ENCODE measurements at regions not wholly inside any gene's neighbourhood (a gene's known extent, or its start where the extent isn't known, plus 50 kb on each side); places are given as distances from the start of the nearest gene placed in this dataset.
"Not testable (repeated sequence)": the region's sequence is repeated elsewhere in the genome, so short reads cannot be mapped to it uniquely, and the experiment has no call there.

- H3K9me3 ChIP-seq (ENCODE audit: insufficient read depth, low read depth, low read length), result no peaks in the 10 kb centered on the region
- no peaks in the 10 kb centered on the region for H3F3A ChIP-seq (ENCODE audit: low read depth)
- no peaks in the 10 kb centered on the region for H4K20me1 ChIP-seq (ENCODE audit: insufficient read depth, low read length, poor library complexity, severe bottlenecking)
- no peak overlapping the region for H2AFZ ChIP-seq (ENCODE audit: low read length)
- no peaks in the 10 kb centered on the region for H3K4me1 ChIP-seq (ENCODE audit: insufficient read depth, low read length, poor library complexity, severe bottlenecking)
- no peaks in the 10 kb centered on the region for H3K9me2 ChIP-seq (replicated peaks; ENCODE audit: low read depth, low read length)
- no peaks in the 10 kb centered on the region for H3K79me2 ChIP-seq (ENCODE audit: insufficient read depth, low read length)
- no peaks in the 10 kb centered on the region for H3K36me3 ChIP-seq (ENCODE audit: insufficient read depth, low read length)
- H3K4me2 ChIP-seq (ENCODE audit: low read depth, low read length, poor library complexity, severe bottlenecking), result no peak overlapping the region
- TF ChIP-seq, protein P1, sequence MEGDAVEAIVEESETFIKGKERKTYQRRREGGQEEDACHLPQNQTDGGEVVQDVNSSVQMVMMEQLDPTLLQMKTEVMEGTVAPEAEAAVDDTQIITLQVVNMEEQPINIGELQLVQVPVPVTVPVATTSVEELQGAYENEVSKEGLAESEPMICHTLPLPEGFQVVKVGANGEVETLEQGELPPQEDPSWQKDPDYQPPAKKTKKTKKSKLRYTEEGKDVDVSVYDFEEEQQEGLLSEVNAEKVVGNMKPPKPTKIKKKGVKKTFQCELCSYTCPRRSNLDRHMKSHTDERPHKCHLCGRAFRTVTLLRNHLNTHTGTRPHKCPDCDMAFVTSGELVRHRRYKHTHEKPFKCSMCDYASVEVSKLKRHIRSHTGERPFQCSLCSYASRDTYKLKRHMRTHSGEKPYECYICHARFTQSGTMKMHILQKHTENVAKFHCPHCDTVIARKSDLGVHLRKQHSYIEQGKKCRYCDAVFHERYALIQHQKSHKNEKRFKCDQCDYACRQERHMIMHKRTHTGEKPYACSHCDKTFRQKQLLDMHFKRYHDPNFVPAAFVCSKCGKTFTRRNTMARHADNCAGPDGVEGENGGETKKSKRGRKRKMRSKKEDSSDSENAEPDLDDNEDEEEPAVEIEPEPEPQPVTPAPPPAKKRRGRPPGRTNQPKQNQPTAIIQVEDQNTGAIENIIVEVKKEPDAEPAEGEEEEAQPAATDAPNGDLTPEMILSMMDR (conservative IDR thresholded peaks at IDR 0.05; ENCODE audit: low read length), result no peak
- TF ChIP-seq EZH2phosphoT487 (IDR thresholded peaks at IDR 0.05; ENCODE audit: borderline replicate concordance), result no peak
- no peak overlapping the region for H3K4me3 ChIP-seq (ENCODE audit: low read length, poor library complexity, severe bottlenecking)
- no peak overlapping the region for H3K9ac ChIP-seq (ENCODE audit: low read depth, low read length, poor library complexity, severe bottlenecking)
- no peaks in the 10 kb centered on the region for H3K27me3 ChIP-seq (ENCODE audit: insufficient read depth, low read length, poor library complexity, severe bottlenecking)
Observed at GRCh38 chr7:91435381-91436059, 171.3 kb downstream of the FZD1 start.

GRCh38 chr7:91436655-91437054 lies 172.4 kb downstream of the FZD1 start:
- no peaks in the 10 kb centered on the region for H3K27me3 ChIP-seq (ENCODE audit: insufficient read depth, low read length, poor library complexity, severe bottlenecking)
- H3K9me3 ChIP-seq (ENCODE audit: insufficient read depth, low read depth, low read length), result no peaks in the 10 kb centered on the region
- H3K4me1 ChIP-seq (ENCODE audit: insufficient read depth, low read length, poor library complexity, severe bottlenecking), result no peaks in the 10 kb centered on the region
- H3F3A ChIP-seq (ENCODE audit: low read depth), result no peaks in the 10 kb centered on the region
- no peaks in the 10 kb centered on the region for H4K20me1 ChIP-seq (ENCODE audit: insufficient read depth, low read length, poor library complexity, severe bottlenecking)
- H3K79me2 ChIP-seq (ENCODE audit: insufficient read depth, low read length), result no peaks in the 10 kb centered on the region
- H2AFZ ChIP-seq (ENCODE audit: low read length), result no peak overlapping the region
- H3K9me2 ChIP-seq (replicated peaks; ENCODE audit: low read depth, low read length), result no peaks in the 10 kb centered on the region
- no peak overlapping the region for H3K9ac ChIP-seq (ENCODE audit: low read depth, low read length, poor library complexity, severe bottlenecking)
- TF ChIP-seq, protein P1 (conservative IDR thresholded peaks at IDR 0.05; ENCODE audit: low read length), result no peak
- TF ChIP-seq EZH2phosphoT487 (IDR thresholded peaks at IDR 0.05; ENCODE audit: borderline replicate concordance), result no peak
- H3K4me2 ChIP-seq (ENCODE audit: low read depth, low read length, poor library complexity, severe bottlenecking), result no peak overlapping the region
- H3K4me3 ChIP-seq (ENCODE audit: low read length, poor library complexity, severe bottlenecking), result no peak overlapping the region
- H3K36me3 ChIP-seq (ENCODE audit: insufficient read depth, low read length), result no peaks in the 10 kb centered on the region

DNA sequence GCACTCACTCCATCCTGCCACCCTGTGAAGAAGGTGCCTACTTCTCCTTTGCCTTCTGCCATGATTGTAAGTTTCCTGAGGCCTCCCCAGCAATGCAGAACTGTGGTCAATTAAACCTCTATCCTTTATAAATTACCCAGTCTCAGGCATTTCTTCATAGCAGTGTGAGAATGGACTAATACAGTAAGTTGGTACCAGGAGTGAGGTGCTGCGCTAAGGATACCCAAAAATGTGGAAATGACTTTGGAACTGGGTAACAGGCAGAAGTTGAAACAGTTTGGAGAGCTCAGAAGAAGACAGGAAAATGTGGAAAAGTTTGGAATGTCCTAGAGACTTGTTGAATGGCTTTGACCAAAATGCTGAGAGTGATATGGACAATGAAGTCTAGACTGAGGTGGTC lies 176.0 kb downstream of the FZD1 start:
- H2AFZ ChIP-seq (ENCODE audit: low read length); H3K9ac ChIP-seq (ENCODE audit: low read depth, low read length, poor library complexity, severe bottlenecking); H3F3A ChIP-seq (ENCODE audit: low read depth): not testable (repeated sequence)

DNA sequence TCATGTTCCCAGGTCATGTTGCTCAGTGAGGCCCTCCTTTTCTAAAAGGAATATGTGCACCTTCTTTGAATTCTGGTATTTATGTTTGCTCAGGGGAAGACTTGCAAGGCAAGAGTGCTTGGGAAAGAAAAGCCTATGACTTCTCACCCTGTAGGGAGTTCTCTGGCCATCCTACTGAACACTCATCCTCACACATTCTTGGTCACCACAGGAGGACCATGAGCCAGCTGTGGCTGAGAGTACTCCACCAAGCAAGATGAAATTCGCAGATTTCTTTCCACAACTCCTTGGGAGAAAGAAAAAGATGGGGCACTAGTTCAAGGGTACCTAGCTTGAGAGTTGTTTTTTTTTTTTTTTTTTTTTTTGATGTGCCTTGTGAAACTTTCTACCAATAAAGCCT lies 179.6 kb downstream of the FZD1 start:
- Histone ChIP-seq H3K79me2 (ENCODE audit: insufficient read depth, low read length) (no peaks in the 10 kb centered on the region), H4K20me1 (ENCODE audit: insufficient read depth, low read length, poor library complexity, severe bottlenecking) (no peaks in the 10 kb centered on the region), H3K4me3 (ENCODE audit: low read length, poor library complexity, severe bottlenecking) (no peak overlapping the region), H3K9me3 (ENCODE audit: insufficient read depth, low read depth, low read length) (no peaks in the 10 kb centered on the region; the same call in 1 of the 2 replicates), H3K9ac (ENCODE audit: low read depth, low read length, poor library complexity, severe bottlenecking) (no peak overlapping the region), H3K27me3 (ENCODE audit: insufficient read depth, low read length, poor library complexity, severe bottlenecking) (no peaks in the 10 kb centered on the region), H2AFZ (ENCODE audit: low read length) (no peak overlapping the region), H3F3A (ENCODE audit: low read depth) (no peaks in the 10 kb centered on the region), H3K36me3 (ENCODE audit: insufficient read depth, low read length) (no peaks in the 10 kb centered on the region), H3K9me2 (replicated peaks; ENCODE audit: low read depth, low read length) (no peaks in the 10 kb centered on the region), H3K4me2 (ENCODE audit: low read depth, low read length, poor library complexity, severe bottlenecking) (no peak overlapping the region), H3K4me1 (ENCODE audit: insufficient read depth, low read length, poor library complexity, severe bottlenecking) (no peaks in the 10 kb centered on the region)
- no peak for TF ChIP-seq EZH2phosphoT487 (IDR thresholded peaks at IDR 0.05; ENCODE audit: borderline replicate concordance)
- TF ChIP-seq, protein P1 (conservative IDR thresholded peaks at IDR 0.05; ENCODE audit: low read length), result no peak

More for the DNA sequence above, 176.0 kb downstream of the FZD1 start:
- not testable (repeated sequence) for H3K79me2 ChIP-seq (ENCODE audit: insufficient read depth, low read length); H3K4me2 ChIP-seq (ENCODE audit: low read depth, low read length, poor library complexity, severe bottlenecking); H3K4me3 ChIP-seq (ENCODE audit: low read length, poor library complexity, severe bottlenecking); H3K9me2 ChIP-seq (replicated peaks; ENCODE audit: low read depth, low read length); H3K9me3 ChIP-seq (ENCODE audit: insufficient read depth, low read depth, low read length); H4K20me1 ChIP-seq (ENCODE audit: insufficient read depth, low read length, poor library complexity, severe bottlenecking); H3K27me3 ChIP-seq (ENCODE audit: insufficient read depth, low read length, poor library complexity, severe bottlenecking); H3K36me3 ChIP-seq (ENCODE audit: insufficient read depth, low read length); H3K4me1 ChIP-seq (ENCODE audit: insufficient read depth, low read length, poor library complexity, severe bottlenecking)
